ENCODE measurements at regions not wholly inside any gene's neighbourhood (a gene's known extent, or its start where the extent isn't known, plus 50 kb on each side); places are given as distances from the start of the nearest gene placed in this dataset.
"Not testable (repeated sequence)": the region's sequence is repeated elsewhere in the genome, so short reads cannot be mapped to it uniquely, and the experiment has no call there.

DNA sequence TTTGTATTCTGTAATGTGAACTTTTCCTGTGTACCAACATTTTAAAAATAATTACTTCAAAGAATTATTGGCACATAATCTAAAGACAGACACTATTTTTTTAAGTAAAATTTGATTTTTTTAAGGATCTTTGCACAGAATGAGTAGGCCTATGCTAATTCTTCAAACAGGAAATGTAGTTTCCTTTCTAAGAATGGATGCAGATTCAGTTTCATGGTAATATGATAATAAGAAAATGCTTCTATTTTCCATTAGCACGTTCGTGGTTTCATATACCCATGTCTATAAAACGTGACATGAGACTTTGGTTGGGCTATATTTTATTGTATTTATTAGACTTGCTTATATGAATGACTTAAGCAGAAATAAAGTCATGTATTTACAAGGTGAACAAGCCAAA, 191.8 kb upstream of the RBBP8 start:
- Histone ChIP-seq H4K8ac (ENCODE audit: low read depth, low read length) (no peak overlapping the region), H3K18ac (ENCODE audit: low read length) (no peak overlapping the region), H3K4me2 (ENCODE audit: low read length) (no peak overlapping the region), H3K36me3 (ENCODE audit: control insufficient read depth, insufficient read depth, low read length) (no peaks in the 10 kb centered on the region), H3K9ac (ENCODE audit: low read length) (no peak overlapping the region), H3K27me3 (ENCODE audit: insufficient read depth, low read length, poor library complexity) (no peaks in the 10 kb centered on the region), H3K4ac (ENCODE audit: low read depth, low read length) (no peak overlapping the region), H2BK15ac (replicated peaks; ENCODE audit: low read depth) (no peak overlapping the region), H3K79me2 (ENCODE audit: control insufficient read depth, insufficient read depth, low read length) (no peaks in the 10 kb centered on the region), H3K4me3 (ENCODE audit: low read length) (no peak overlapping the region), H2BK120ac (ENCODE audit: low read depth, low read length) (no peak overlapping the region), H3K56ac (ENCODE audit: low read length) (no peak overlapping the region), H3K23ac (ENCODE audit: low read length) (no peak overlapping the region), H2AK5ac (ENCODE audit: low read length) (no peak overlapping the region), H3K79me1 (ENCODE audit: low read length) (no peaks in the 10 kb centered on the region), H3K27ac (ENCODE audit: low read depth, low read length) (no peak overlapping the region), H2BK5ac (ENCODE audit: low read length) (no peak overlapping the region), H4K5ac (ENCODE audit: low read length) (no peak overlapping the region), H3K4me1 (ENCODE audit: control insufficient read depth, low read depth, low read length) (no peaks in the 10 kb centered on the region)
- WGBS (ENCODE audit: extremely low coverage, insufficient coverage, low lambda C conversion rate): no CpG with 5 or more reads among the region's 3 CpGs
- no peak for DNase-seq

DNA sequence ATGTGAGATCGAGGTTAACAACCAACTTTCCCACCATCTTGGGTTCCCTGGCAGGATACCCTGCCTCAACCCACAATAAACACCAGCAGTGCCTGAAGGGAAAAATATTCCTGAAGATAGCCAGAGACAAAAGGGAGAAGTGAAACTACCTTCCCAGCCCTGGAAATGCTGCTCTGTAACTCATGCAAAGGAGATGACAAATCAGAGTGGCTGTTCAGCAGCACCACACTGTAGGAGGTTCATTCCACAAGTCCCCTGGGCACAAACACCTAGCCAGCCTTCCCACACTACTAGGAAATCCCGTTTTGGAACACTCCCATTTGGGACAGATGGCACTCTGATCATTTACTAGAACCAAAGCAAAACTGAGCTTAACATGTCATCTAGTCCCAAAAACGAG, 190.7 kb upstream of the RBBP8 start:
- H3K4me2 ChIP-seq (ENCODE audit: low read length): no peak overlapping the region
- no peak overlapping the region for H3K27ac ChIP-seq (ENCODE audit: low read depth, low read length)
- H3K9ac ChIP-seq (ENCODE audit: low read length): no peak overlapping the region
- no peak overlapping the region for H4K5ac ChIP-seq (ENCODE audit: low read length)
- no peak overlapping the region for H2BK15ac ChIP-seq (replicated peaks; ENCODE audit: low read depth)
- H3K79me1 ChIP-seq (ENCODE audit: low read length): no peaks in the 10 kb centered on the region
- no peaks in the 10 kb centered on the region for H3K27me3 ChIP-seq (ENCODE audit: insufficient read depth, low read length, poor library complexity)
- no peak overlapping the region for H2BK5ac ChIP-seq (ENCODE audit: low read length)
- no peak overlapping the region for H3K4ac ChIP-seq (ENCODE audit: low read depth, low read length)
- no CpG with 5 or more reads among the region's 3 CpGs for WGBS (ENCODE audit: extremely low coverage, insufficient coverage, low lambda C conversion rate)
- H3K4me1 ChIP-seq (ENCODE audit: control insufficient read depth, low read depth, low read length): no peaks in the 10 kb centered on the region
- peak; percentile 10 for DNase-seq
- no peak overlapping the region for H2AK5ac ChIP-seq (ENCODE audit: low read length)
- no peak overlapping the region for H3K23ac ChIP-seq (ENCODE audit: low read length)
- H3K56ac ChIP-seq (ENCODE audit: low read length): no peak overlapping the region
- no peaks in the 10 kb centered on the region for H3K79me2 ChIP-seq (ENCODE audit: control insufficient read depth, insufficient read depth, low read length)
- H4K8ac ChIP-seq (ENCODE audit: low read depth, low read length): no peak overlapping the region
- H3K36me3 ChIP-seq (ENCODE audit: control insufficient read depth, insufficient read depth, low read length): no peaks in the 10 kb centered on the region
- H3K4me3 ChIP-seq (ENCODE audit: low read length): no peak overlapping the region
- H3K18ac ChIP-seq (ENCODE audit: low read length): no peak overlapping the region
- no peak overlapping the region for H2BK120ac ChIP-seq (ENCODE audit: low read depth, low read length)

DNA sequence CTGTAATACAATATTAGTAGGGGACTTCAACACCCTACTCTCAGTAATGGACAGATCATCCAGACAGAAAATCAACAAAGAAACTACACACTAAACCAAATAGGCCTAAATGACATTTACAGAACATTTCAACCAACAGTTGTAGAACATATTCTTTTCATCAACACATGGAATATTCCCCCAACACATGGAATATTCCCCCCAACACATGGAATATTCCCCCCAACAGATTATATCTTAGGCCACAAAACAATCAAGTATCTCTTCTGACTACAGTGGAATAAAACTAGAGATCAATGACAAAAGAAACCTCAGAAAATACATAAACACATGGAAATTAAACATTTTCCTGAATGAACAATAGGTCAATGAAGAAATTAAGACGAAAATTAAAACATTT, 187.2 kb upstream of the RBBP8 start:
- Histone ChIP-seq H3K4ac (ENCODE audit: low read depth, low read length) (no peak overlapping the region), H2BK120ac (ENCODE audit: low read depth, low read length) (no peak overlapping the region), H4K5ac (ENCODE audit: low read length) (no peak overlapping the region), H3K4me3 (ENCODE audit: low read length) (no peak overlapping the region), H3K9ac (ENCODE audit: low read length) (no peak overlapping the region), H4K8ac (ENCODE audit: low read depth, low read length) (no peak overlapping the region), H3K4me2 (ENCODE audit: low read length) (no peak overlapping the region), H2BK15ac (replicated peaks; ENCODE audit: low read depth) (no peak overlapping the region), H3K27ac (ENCODE audit: low read depth, low read length) (no peak overlapping the region), H3K23ac (ENCODE audit: low read length) (no peak overlapping the region), H3K79me1 (ENCODE audit: low read length) (no peaks in the 10 kb centered on the region), H2AK5ac (ENCODE audit: low read length) (no peak overlapping the region), H3K27me3 (ENCODE audit: insufficient read depth, low read length, poor library complexity) (no peaks in the 10 kb centered on the region), H3K79me2 (ENCODE audit: control insufficient read depth, insufficient read depth, low read length) (no peaks in the 10 kb centered on the region), H3K4me1 (ENCODE audit: control insufficient read depth, low read depth, low read length) (no peaks in the 10 kb centered on the region), H3K36me3 (ENCODE audit: control insufficient read depth, insufficient read depth, low read length) (no peaks in the 10 kb centered on the region), H3K18ac (ENCODE audit: low read length) (no peak overlapping the region), H3K56ac (ENCODE audit: low read length) (no peak overlapping the region), H2BK5ac (ENCODE audit: low read length) (no peak overlapping the region)
- no CpG with 5 or more reads among the region's 1 CpG for WGBS (ENCODE audit: extremely low coverage, insufficient coverage, low lambda C conversion rate)
- DNase-seq: no peak

DNA sequence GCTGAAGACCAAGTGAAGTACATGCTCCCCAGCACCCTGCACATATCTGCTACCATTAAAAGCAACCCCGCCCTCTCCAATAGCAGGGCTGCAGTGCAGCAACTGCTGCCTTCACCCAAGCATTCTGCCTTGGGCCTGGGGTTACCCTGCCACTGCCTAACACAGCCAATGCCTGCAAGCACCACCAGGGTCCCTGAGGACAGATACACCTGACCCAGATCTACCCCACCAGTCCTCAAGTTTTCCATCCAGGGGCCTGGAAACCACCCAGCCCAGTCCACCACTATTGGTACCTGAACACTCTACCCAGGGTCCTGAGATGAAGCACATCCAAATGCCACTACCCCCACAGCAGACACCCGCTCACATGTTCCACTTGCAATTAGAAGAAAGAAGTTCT, 181.1 kb upstream of the RBBP8 start:
- H2BK5ac ChIP-seq (ENCODE audit: low read length): no peak overlapping the region
- H2BK15ac ChIP-seq (replicated peaks; ENCODE audit: low read depth): no peak overlapping the region
- WGBS (ENCODE audit: extremely low coverage, insufficient coverage, low lambda C conversion rate): no CpG with 5 or more reads among the region's 2 CpGs
- H2BK120ac ChIP-seq (ENCODE audit: low read depth, low read length): no peak overlapping the region
- no peak overlapping the region for H3K9ac ChIP-seq (ENCODE audit: low read length)
- H3K4me2 ChIP-seq (ENCODE audit: low read length): no peak overlapping the region
- DNase-seq: no peak
- no peak overlapping the region for H3K4me3 ChIP-seq (ENCODE audit: low read length)
- no peak overlapping the region for H4K8ac ChIP-seq (ENCODE audit: low read depth, low read length)
- H4K5ac ChIP-seq (ENCODE audit: low read length): no peak overlapping the region
- H3K18ac ChIP-seq (ENCODE audit: low read length): no peak overlapping the region
- H3K27ac ChIP-seq (ENCODE audit: low read depth, low read length): no peak overlapping the region
- H3K4me1 ChIP-seq (ENCODE audit: control insufficient read depth, low read depth, low read length): no peaks in the 10 kb centered on the region
- H3K36me3 ChIP-seq (ENCODE audit: control insufficient read depth, insufficient read depth, low read length): no peaks in the 10 kb centered on the region
- H3K79me1 ChIP-seq (ENCODE audit: low read length): no peaks in the 10 kb centered on the region
- H2AK5ac ChIP-seq (ENCODE audit: low read length): no peak overlapping the region
- H3K23ac ChIP-seq (ENCODE audit: low read length): no peak overlapping the region
- H3K4ac ChIP-seq (ENCODE audit: low read depth, low read length): no peak overlapping the region
- H3K56ac ChIP-seq (ENCODE audit: low read length): no peak overlapping the region
- no peaks in the 10 kb centered on the region for H3K27me3 ChIP-seq (ENCODE audit: insufficient read depth, low read length, poor library complexity)
- no peaks in the 10 kb centered on the region for H3K79me2 ChIP-seq (ENCODE audit: control insufficient read depth, insufficient read depth, low read length)

DNA sequence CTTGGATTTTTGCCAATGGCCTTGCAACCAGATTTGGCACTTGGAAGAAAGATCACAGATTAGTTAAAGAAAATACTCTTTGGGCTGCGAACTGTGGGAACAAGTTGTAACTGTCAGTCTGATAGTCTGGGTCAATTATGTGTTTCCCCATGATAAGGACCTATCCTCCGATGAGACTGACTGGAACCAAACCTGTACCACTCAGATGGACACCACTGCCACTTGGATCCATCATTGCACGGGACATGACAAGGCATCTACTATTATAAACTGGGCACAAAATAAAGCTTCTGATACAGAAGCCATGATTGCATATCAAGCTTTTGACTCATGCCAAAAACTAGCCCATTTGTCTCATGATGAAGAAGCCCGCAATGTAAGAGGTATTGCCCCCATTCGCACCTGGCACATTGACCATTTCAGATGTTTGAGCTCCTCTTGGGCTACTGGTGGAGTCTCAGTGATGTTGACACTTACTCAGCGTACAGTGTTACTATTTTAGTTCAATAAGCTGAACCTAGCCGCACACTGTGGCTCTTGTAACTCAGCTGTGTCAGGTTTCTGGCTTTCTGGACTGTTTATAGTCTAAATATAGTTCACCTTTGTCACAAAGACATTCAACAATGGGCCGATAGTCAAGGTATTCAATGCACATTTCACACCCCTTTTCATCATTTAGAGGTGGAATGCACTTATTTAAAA, 179.8 kb upstream of the RBBP8 start:
- no peak overlapping the region for H3K4me2 ChIP-seq (ENCODE audit: low read length)
- no peak overlapping the region for H3K18ac ChIP-seq (ENCODE audit: low read length)
- no peaks in the 10 kb centered on the region for H3K36me3 ChIP-seq (ENCODE audit: control insufficient read depth, insufficient read depth, low read length)
- WGBS (ENCODE audit: extremely low coverage, insufficient coverage, low lambda C conversion rate): no CpG with 5 or more reads among the region's 8 CpGs
- no peak overlapping the region for H2AK5ac ChIP-seq (ENCODE audit: low read length)
- no peak overlapping the region for H2BK15ac ChIP-seq (replicated peaks; ENCODE audit: low read depth)
- no peak overlapping the region for H4K5ac ChIP-seq (ENCODE audit: low read length)
- no peaks in the 10 kb centered on the region for H3K79me2 ChIP-seq (ENCODE audit: control insufficient read depth, insufficient read depth, low read length)
- no peak for DNase-seq
- no peaks in the 10 kb centered on the region for H3K4me1 ChIP-seq (ENCODE audit: control insufficient read depth, low read depth, low read length)
- H2BK120ac ChIP-seq (ENCODE audit: low read depth, low read length): no peak overlapping the region
- no peak overlapping the region for H3K9ac ChIP-seq (ENCODE audit: low read length)
- no peak overlapping the region for H3K23ac ChIP-seq (ENCODE audit: low read length)
- H3K56ac ChIP-seq (ENCODE audit: low read length): no peak overlapping the region
- H3K27ac ChIP-seq (ENCODE audit: low read depth, low read length): no peak overlapping the region
- no peak overlapping the region for H2BK5ac ChIP-seq (ENCODE audit: low read length)
- H4K8ac ChIP-seq (ENCODE audit: low read depth, low read length): no peak overlapping the region
- no peak overlapping the region for H3K4ac ChIP-seq (ENCODE audit: low read depth, low read length)
- no peaks in the 10 kb centered on the region for H3K27me3 ChIP-seq (ENCODE audit: insufficient read depth, low read length, poor library complexity)
- no peaks in the 10 kb centered on the region for H3K79me1 ChIP-seq (ENCODE audit: low read length)
- no peak overlapping the region for H3K4me3 ChIP-seq (ENCODE audit: low read length)

DNA sequence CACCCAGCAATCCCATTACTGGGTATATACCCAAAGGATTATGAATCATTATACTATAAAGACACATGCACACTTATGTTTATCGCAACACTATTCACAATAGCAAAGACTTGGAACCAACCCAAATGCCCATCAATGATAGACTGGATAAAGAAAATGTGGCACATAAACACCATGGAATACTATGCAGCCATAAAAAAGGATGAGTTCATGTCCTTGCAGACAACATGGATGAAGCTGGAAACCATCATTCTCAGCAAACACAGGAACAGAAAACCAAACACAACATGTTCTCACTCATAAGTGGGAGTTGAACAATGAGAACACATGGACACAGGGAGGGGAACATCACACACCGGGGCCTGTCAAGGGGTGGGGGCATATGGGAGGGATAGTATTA, 169.1 kb upstream of the RBBP8 start:
- H3K4me1 ChIP-seq (ENCODE audit: control insufficient read depth, low read depth, low read length); H2BK5ac ChIP-seq (ENCODE audit: low read length); H3K4me3 ChIP-seq (ENCODE audit: low read length); H3K56ac ChIP-seq (ENCODE audit: low read length); H3K23ac ChIP-seq (ENCODE audit: low read length); H3K27ac ChIP-seq (ENCODE audit: low read depth, low read length); DNase-seq; H3K18ac ChIP-seq (ENCODE audit: low read length); H2BK120ac ChIP-seq (ENCODE audit: low read depth, low read length); H3K4ac ChIP-seq (ENCODE audit: low read depth, low read length); H3K4me2 ChIP-seq (ENCODE audit: low read length); H4K8ac ChIP-seq (ENCODE audit: low read depth, low read length); H3K79me2 ChIP-seq (ENCODE audit: control insufficient read depth, insufficient read depth, low read length); H2BK15ac ChIP-seq (replicated peaks; ENCODE audit: low read depth); H3K36me3 ChIP-seq (ENCODE audit: control insufficient read depth, insufficient read depth, low read length); H4K5ac ChIP-seq (ENCODE audit: low read length); H3K79me1 ChIP-seq (ENCODE audit: low read length); H2AK5ac ChIP-seq (ENCODE audit: low read length); H3K27me3 ChIP-seq (ENCODE audit: insufficient read depth, low read length, poor library complexity); H3K9ac ChIP-seq (ENCODE audit: low read length): not testable (repeated sequence)
- WGBS (ENCODE audit: extremely low coverage, insufficient coverage, low lambda C conversion rate): no CpG with 5 or more reads among the region's 2 CpGs

Measured in mesendoderm (in vitro differentiated cells).